ENCODE measurements at regions not wholly inside any gene's neighbourhood (a gene's known extent, or its start where the extent isn't known, plus 50 kb on each side); places are given as distances from the start of the nearest gene placed in this dataset.

DNA sequence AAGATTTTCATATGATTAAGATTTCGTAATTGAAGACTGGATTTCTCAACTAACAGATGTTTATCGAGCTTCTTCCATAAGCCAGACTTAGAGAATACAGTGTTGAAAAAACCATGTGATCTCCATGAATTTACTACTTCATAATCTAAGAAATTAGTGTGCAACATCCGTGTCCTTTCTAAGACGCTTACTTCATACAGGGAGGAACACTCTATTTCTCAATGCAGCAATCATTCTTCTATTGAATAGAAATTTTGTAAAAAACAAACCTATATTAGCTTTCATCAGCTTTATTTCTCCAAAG is 946.3 kb downstream of the KCNJ2 start:
- no peak for DNase-seq (ENCODE audit: low spot score)
- intact Hi-C loops (cut with DNase I): no loop called here
- 88% methylated on average over 4 of the region's 4 CpGs for WGBS
- Histone ChIP-seq H3K27ac (no peak overlapping the region), H3K9me3 (no peaks in the 10 kb centered on the region), H3K4me1 (replicated peaks) (no peaks in the 10 kb centered on the region), H3K36me3 (no peaks in the 10 kb centered on the region), H3K4me3 (no peak overlapping the region), H3K27me3 (replicated peaks; ENCODE audit: insufficient read depth) (no peaks in the 10 kb centered on the region)
- TF ChIP-seq POLR2A (IDR thresholded peaks at IDR 0.05) (no peak), POLR2AphosphoS5 (IDR thresholded peaks at IDR 0.05) (no peak), CTCF (IDR thresholded peaks at IDR 0.05) (no peak)

DNA sequence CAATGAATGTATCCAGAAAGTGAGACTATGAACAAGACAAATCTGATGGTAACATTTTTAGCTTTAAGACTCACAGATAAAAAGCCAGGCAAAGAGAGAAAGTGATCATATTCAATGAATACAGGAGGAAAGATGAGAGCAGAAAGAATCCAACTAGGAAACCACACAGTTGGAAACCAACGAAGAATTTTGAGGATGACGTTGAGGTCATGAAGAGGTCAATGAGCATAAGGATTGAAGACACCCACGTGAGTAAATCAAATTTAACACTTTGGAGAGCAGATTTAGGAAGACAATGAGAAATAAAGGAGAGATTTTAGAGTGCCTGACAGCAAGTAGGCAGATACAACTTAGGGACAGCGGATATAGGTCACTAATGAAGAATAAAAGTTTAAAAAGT is 948.1 kb downstream of the KCNJ2 start:
- H3K4me1 ChIP-seq (replicated peaks): no peaks in the 10 kb centered on the region
- DNase-seq (ENCODE audit: low spot score): no peak
- intact Hi-C loops (cut with DNase I): no loop called here
- H3K36me3 ChIP-seq: no peaks in the 10 kb centered on the region
- H3K27me3 ChIP-seq (replicated peaks; ENCODE audit: insufficient read depth): no peaks in the 10 kb centered on the region
- H3K9me3 ChIP-seq: no peaks in the 10 kb centered on the region
- no peak overlapping the region for H3K27ac ChIP-seq
- TF ChIP-seq CTCF (IDR thresholded peaks at IDR 0.05) (no peak), POLR2A (IDR thresholded peaks at IDR 0.05) (no peak), POLR2AphosphoS5 (IDR thresholded peaks at IDR 0.05) (no peak)
- no peak overlapping the region for H3K4me3 ChIP-seq
- WGBS: 52% methylated on average over 4 of the region's 4 CpGs

GRCh38 chr17:71118039-71118438 is 948.7 kb downstream of the KCNJ2 start:
- Histone ChIP-seq H3K27ac (no peak overlapping the region), H3K4me1 (replicated peaks) (no peaks in the 10 kb centered on the region), H3K36me3 (no peaks in the 10 kb centered on the region), H3K27me3 (replicated peaks; ENCODE audit: insufficient read depth) (no peaks in the 10 kb centered on the region), H3K4me3 (no peak overlapping the region), H3K9me3 (no peaks in the 10 kb centered on the region)
- DNase-seq (ENCODE audit: low spot score): no peak
- WGBS: 66% methylated on average over 4 of the region's 4 CpGs
- TF ChIP-seq POLR2AphosphoS5 (IDR thresholded peaks at IDR 0.05): no peak
- TF ChIP-seq CTCF (IDR thresholded peaks at IDR 0.05): peak in 1 of 4 experiments; percentile 15
- TF ChIP-seq POLR2A (IDR thresholded peaks at IDR 0.05): no peak
- intact Hi-C loops (cut with DNase I): no loop called here

GRCh38 chr17:71127416-71127815 is 958.1 kb downstream of the KCNJ2 start:
- intact Hi-C loops (cut with DNase I): no loop called here
- Histone ChIP-seq H3K4me1 (replicated peaks) (no peaks in the 10 kb centered on the region), H3K27me3 (replicated peaks; ENCODE audit: insufficient read depth) (no peaks in the 10 kb centered on the region), H3K36me3 (no peaks in the 10 kb centered on the region), H3K9me3 (no peaks in the 10 kb centered on the region), H3K4me3 (no peak overlapping the region), H3K27ac (no peak overlapping the region)
- DNase-seq (ENCODE audit: low spot score): no peak
- TF ChIP-seq POLR2AphosphoS5 (IDR thresholded peaks at IDR 0.05): no peak
- no peak for TF ChIP-seq POLR2A (IDR thresholded peaks at IDR 0.05)
- no peak for TF ChIP-seq CTCF (IDR thresholded peaks at IDR 0.05)
- 83% methylated on average over 2 of the region's 2 CpGs for WGBS

- no peak for DNase-seq (ENCODE audit: low spot score)
- intact Hi-C loops (cut with DNase I): no loop called here
Measured at GRCh38 chr17:71142333-71142732, 973.0 kb downstream of the KCNJ2 start.

More at GRCh38 chr17:71142333-71142732, 973.0 kb downstream of the KCNJ2 start:
- Histone ChIP-seq H3K27ac (no peak overlapping the region), H3K4me1 (replicated peaks) (no peaks in the 10 kb centered on the region), H3K9me3 (no peaks in the 10 kb centered on the region), H3K4me3 (no peak overlapping the region), H3K36me3 (no peaks in the 10 kb centered on the region), H3K27me3 (replicated peaks; ENCODE audit: insufficient read depth) (no peaks in the 10 kb centered on the region)
- no peak for TF ChIP-seq CTCF (IDR thresholded peaks at IDR 0.05)
- TF ChIP-seq POLR2AphosphoS5 (IDR thresholded peaks at IDR 0.05): no peak
- TF ChIP-seq POLR2A (IDR thresholded peaks at IDR 0.05): no peak
- WGBS: 53% methylated on average over 3 of the region's 3 CpGs
